ENCODE measurements at regions not wholly inside any gene's neighbourhood (a gene's known extent, or its start where the extent isn't known, plus 50 kb on each side); places are given as distances from the start of the nearest gene placed in this dataset.

DNA sequence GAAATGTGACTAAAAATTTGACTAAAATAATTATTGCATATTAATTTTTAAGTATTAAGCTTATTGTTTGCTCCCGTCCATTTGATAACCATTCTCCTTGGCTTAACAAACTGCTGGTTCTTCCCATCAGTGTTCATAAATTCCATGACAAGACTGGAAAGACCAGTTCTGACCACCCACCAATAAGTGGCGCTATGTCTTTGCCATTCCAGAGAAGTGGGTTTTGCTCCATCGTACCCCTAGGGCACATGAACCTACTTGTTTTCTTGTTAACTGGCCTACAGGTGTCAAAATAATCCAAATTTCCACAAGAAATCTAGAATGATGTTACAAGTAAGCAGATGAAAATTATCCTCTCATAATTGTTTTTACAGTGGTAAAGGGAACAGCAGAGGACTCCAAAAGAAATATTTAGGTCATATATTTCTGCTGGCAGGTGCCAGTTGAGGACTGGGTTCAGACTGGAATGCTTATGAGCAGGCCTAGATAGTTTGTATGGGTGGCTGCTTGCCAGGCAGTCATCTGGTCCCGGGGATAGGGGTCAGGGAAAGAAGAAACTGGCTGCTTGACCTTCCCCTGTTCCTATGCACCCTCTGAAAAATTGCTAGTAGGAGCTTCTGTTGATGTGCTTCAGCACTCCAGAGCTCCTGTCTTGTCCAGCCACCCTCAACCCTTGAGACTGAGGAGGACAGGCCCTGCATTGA is 283.1 kb upstream of the ADAMTSL1 start:
- DNase-seq (ENCODE audit: low spot score in 2 of 2), result no peak
- intact Hi-C loops (cut with DNase I; ENCODE audit: low total_unique reads), result no loop called here
- TF ChIP-seq POLR2A (IDR thresholded peaks at IDR 0.05) (no peak), CTCF (IDR thresholded peaks at IDR 0.05) (no peak)
- 69 to 77% methylated on average over 4 of the region's 4 CpGs for WGBS, 2 donors
- no peak overlapping the region for H3K4me3 ChIP-seq (ENCODE audit: low read depth, poor library complexity, severe bottlenecking)

GRCh38 chr9:18194316-18194715 is 279.6 kb upstream of the ADAMTSL1 start:
- intact Hi-C loops (cut with DNase I; ENCODE audit: low total_unique reads), result no loop called here
- WGBS, 2 donors, result 57 to 64% methylated on average over 3 of the region's 3 CpGs
- no peak overlapping the region for H3K4me3 ChIP-seq (ENCODE audit: low read depth, poor library complexity, severe bottlenecking)
- TF ChIP-seq POLR2A (IDR thresholded peaks at IDR 0.05) (no peak), CTCF (IDR thresholded peaks at IDR 0.05) (no peak)
- DNase-seq (ENCODE audit: low spot score in 2 of 2), result no peak

GRCh38 chr9:18195223-18195622 is 278.7 kb upstream of the ADAMTSL1 start:
- 72 to 86% methylated on average over 3 of the region's 3 CpGs for WGBS, 2 donors
- intact Hi-C loops (cut with DNase I; ENCODE audit: low total_unique reads), result no loop called here
- H3K4me3 ChIP-seq (ENCODE audit: low read depth, poor library complexity, severe bottlenecking), result no peak overlapping the region
- DNase-seq (ENCODE audit: low spot score in 2 of 2), result no peak
- no peak for TF ChIP-seq CTCF (IDR thresholded peaks at IDR 0.05)
- no peak for TF ChIP-seq POLR2A (IDR thresholded peaks at IDR 0.05)

GRCh38 chr9:18202924-18203323 is 271.0 kb upstream of the ADAMTSL1 start:
- DNase-seq (ENCODE audit: low spot score in 2 of 2), result no peak

GRCh38 chr9:18207735-18208134 is 266.2 kb upstream of the ADAMTSL1 start:
- no peak for DNase-seq (ENCODE audit: low spot score in 2 of 2)
- intact Hi-C loops (cut with DNase I; ENCODE audit: low total_unique reads), result no loop called here
- H3K4me3 ChIP-seq (ENCODE audit: low read depth, poor library complexity, severe bottlenecking), result no peak overlapping the region
- TF ChIP-seq CTCF (IDR thresholded peaks at IDR 0.05) (no peak), POLR2A (IDR thresholded peaks at IDR 0.05) (no peak)
- 83% methylated on average over 3 of the region's 3 CpGs for whole genome bisulfite sequencing, 2 donors

More at GRCh38 chr9:18202924-18203323, 271.0 kb upstream of the ADAMTSL1 start:
- TF ChIP-seq POLR2A (IDR thresholded peaks at IDR 0.05) (no peak), CTCF (IDR thresholded peaks at IDR 0.05) (no peak)
- WGBS, 2 donors, result 81 to 90% methylated on average over 4 of the region's 4 CpGs
- intact Hi-C loops (cut with DNase I; ENCODE audit: low total_unique reads), result no loop called here
- H3K4me3 ChIP-seq (ENCODE audit: low read depth, poor library complexity, severe bottlenecking), result no peak overlapping the region
